ENCODE measurements at regions not wholly inside any gene's neighbourhood (a gene's known extent, or its start where the extent isn't known, plus 50 kb on each side); places are given as distances from the start of the nearest gene placed in this dataset.

DNA sequence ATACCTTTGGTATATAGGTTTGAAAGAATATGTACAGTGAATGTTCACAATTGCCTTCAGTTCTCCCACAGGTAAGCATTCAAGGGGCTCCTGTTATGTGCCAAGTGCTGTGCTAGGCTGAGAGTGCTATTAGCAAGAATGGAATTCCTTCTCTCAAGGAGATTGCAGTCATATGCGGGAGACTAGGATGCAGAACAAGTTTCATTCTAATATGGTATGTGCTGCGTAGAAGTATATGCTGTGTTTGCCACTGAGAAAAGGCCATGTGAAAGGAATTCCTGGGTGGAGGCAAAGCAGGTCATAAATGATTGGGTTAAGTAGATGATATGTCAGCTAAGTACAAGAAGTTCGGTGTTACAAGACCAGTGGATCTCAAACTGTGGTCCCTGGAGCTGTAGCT, 303.0 kb downstream of the GPATCH2 start:
- TF ChIP-seq POLR2A (IDR thresholded peaks at IDR 0.05; ENCODE audit: low read length) = no peak
- TF ChIP-seq GATA1 (IDR thresholded peaks at IDR 0.05; ENCODE audit: low read depth, low read length) = no peak
